ENCODE measurements at regions not wholly inside any gene's neighbourhood (a gene's known extent, or its start where the extent isn't known, plus 50 kb on each side); places are given as distances from the start of the nearest gene placed in this dataset.

GRCh38 chr4:62407534-62407933 lies 1207.4 kb downstream of the ADGRL3 start:
- CTCF ChIA-PET: no interaction called here
- intact Hi-C loops (cut with micrococcal nuclease; ENCODE audit: unreplicated experiment): no loop called here
- Histone ChIP-seq H3K27ac (ENCODE audit: low read depth, low read length, poor library complexity, severe bottlenecking) (no peak overlapping the region), H3K36me3 (ENCODE audit: insufficient read depth, low read length, poor library complexity, severe bottlenecking) (no peaks in the 10 kb centered on the region), H3K9me3 (ENCODE audit: low read depth, low read length, poor library complexity, severe bottlenecking) (no peaks in the 10 kb centered on the region), H3K4me3 (ENCODE audit: low read depth, low read length, poor library complexity, severe bottlenecking) (no peak overlapping the region), H3K4me1 (ENCODE audit: insufficient read depth, low read length, poor library complexity, severe bottlenecking) (no peaks in the 10 kb centered on the region), H3K27me3 (replicated peaks; ENCODE audit: insufficient read depth, low read depth, low read length, poor library complexity) (no peaks in the 10 kb centered on the region)
- POLR2A ChIA-PET (ENCODE audit: low non-redundant PET): no interaction called here
- DNase-seq (ENCODE audit: low spot score): no peak
- TF ChIP-seq, protein P1, sequence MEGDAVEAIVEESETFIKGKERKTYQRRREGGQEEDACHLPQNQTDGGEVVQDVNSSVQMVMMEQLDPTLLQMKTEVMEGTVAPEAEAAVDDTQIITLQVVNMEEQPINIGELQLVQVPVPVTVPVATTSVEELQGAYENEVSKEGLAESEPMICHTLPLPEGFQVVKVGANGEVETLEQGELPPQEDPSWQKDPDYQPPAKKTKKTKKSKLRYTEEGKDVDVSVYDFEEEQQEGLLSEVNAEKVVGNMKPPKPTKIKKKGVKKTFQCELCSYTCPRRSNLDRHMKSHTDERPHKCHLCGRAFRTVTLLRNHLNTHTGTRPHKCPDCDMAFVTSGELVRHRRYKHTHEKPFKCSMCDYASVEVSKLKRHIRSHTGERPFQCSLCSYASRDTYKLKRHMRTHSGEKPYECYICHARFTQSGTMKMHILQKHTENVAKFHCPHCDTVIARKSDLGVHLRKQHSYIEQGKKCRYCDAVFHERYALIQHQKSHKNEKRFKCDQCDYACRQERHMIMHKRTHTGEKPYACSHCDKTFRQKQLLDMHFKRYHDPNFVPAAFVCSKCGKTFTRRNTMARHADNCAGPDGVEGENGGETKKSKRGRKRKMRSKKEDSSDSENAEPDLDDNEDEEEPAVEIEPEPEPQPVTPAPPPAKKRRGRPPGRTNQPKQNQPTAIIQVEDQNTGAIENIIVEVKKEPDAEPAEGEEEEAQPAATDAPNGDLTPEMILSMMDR (conservative IDR thresholded peaks at IDR 0.05; ENCODE audit: low read depth, low read length): no peak
- TF ChIP-seq EZH2 (IDR thresholded peaks at IDR 0.05; ENCODE audit: borderline replicate concordance, low read depth, low read length, poor library complexity, severe bottlenecking): no peak
- no TSS peak for BruUV-seq (replicated peaks)

- no peak for DNase-seq (ENCODE audit: low spot score)
- H3K9me3 ChIP-seq (ENCODE audit: low read depth, low read length, poor library complexity, severe bottlenecking): no peaks in the 10 kb centered on the region
- no peak for TF ChIP-seq EZH2 (IDR thresholded peaks at IDR 0.05; ENCODE audit: borderline replicate concordance, low read depth, low read length, poor library complexity, severe bottlenecking)
- TF ChIP-seq, protein P1 (conservative IDR thresholded peaks at IDR 0.05; ENCODE audit: low read depth, low read length): no peak
- intact Hi-C loops (cut with micrococcal nuclease; ENCODE audit: unreplicated experiment): no loop called here
- ChIA-PET POLR2A (ENCODE audit: low non-redundant PET) (no interaction called here), CTCF (no interaction called here)
- H3K27ac ChIP-seq (ENCODE audit: low read depth, low read length, poor library complexity, severe bottlenecking): no peak overlapping the region
- H3K36me3 ChIP-seq (ENCODE audit: insufficient read depth, low read length, poor library complexity, severe bottlenecking): no peaks in the 10 kb centered on the region
- no TSS peak for BruUV-seq (replicated peaks)
- no peak overlapping the region for H3K4me3 ChIP-seq (ENCODE audit: low read depth, low read length, poor library complexity, severe bottlenecking)
- H3K4me1 ChIP-seq (ENCODE audit: insufficient read depth, low read length, poor library complexity, severe bottlenecking): no peaks in the 10 kb centered on the region
- H3K27me3 ChIP-seq (replicated peaks; ENCODE audit: insufficient read depth, low read depth, low read length, poor library complexity): no peaks in the 10 kb centered on the region
Measured at GRCh38 chr4:62402088-62402806, 1202.1 kb downstream of the ADGRL3 start.

DNA sequence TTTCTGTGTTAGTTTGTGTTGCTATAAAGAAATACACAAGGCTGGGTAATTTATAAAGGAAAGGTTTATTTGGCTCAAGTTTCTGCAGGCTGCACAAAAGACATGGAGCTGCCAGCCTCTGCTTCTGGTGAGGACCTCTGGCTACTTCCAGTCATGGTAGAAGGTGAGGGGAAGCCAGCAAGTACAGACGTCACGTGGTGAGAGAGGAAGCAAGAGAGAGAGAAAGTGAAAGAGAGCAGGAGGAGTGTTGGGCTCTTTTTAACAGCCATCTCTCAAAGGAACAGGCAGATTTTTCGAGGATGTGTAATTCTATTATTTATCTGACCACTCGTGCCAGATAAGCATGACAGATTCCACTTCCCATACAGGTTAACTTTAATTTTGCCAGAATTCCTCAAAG lies 1199.1 kb downstream of the ADGRL3 start:
- no peak for DNase-seq (ENCODE audit: low spot score)
- TF ChIP-seq, protein P1 (conservative IDR thresholded peaks at IDR 0.05; ENCODE audit: low read depth, low read length): no peak
- TF ChIP-seq EZH2 (IDR thresholded peaks at IDR 0.05; ENCODE audit: borderline replicate concordance, low read depth, low read length, poor library complexity, severe bottlenecking): no peak
- POLR2A ChIA-PET (ENCODE audit: low non-redundant PET): no interaction called here

More for the DNA sequence above, 1199.1 kb downstream of the ADGRL3 start:
- no peaks in the 10 kb centered on the region for H3K9me3 ChIP-seq (ENCODE audit: low read depth, low read length, poor library complexity, severe bottlenecking)
- no peak overlapping the region for H3K27ac ChIP-seq (ENCODE audit: low read depth, low read length, poor library complexity, severe bottlenecking)
- no peak overlapping the region for H3K4me3 ChIP-seq (ENCODE audit: low read depth, low read length, poor library complexity, severe bottlenecking)
- no TSS peak for BruUV-seq (replicated peaks)
- intact Hi-C loops (cut with micrococcal nuclease; ENCODE audit: unreplicated experiment): no loop called here
- no peaks in the 10 kb centered on the region for H3K4me1 ChIP-seq (ENCODE audit: insufficient read depth, low read length, poor library complexity, severe bottlenecking)
- H3K27me3 ChIP-seq (replicated peaks; ENCODE audit: insufficient read depth, low read depth, low read length, poor library complexity): no peaks in the 10 kb centered on the region
- CTCF ChIA-PET: no interaction called here
- no peaks in the 10 kb centered on the region for H3K36me3 ChIP-seq (ENCODE audit: insufficient read depth, low read length, poor library complexity, severe bottlenecking)

Data from A673 (cell line).